WTC11 (cell line): ENCODE measurements at regions not wholly inside any gene's neighbourhood (a gene's known extent, or its start where the extent isn't known, plus 50 kb on each side); places are given as distances from the start of the nearest gene placed in this dataset.

ENCODE experiments used
- ATAC-seq: fragments of 200-7000 bp; cut with Tn5 transposase; 2 replicates; pipeline ENCODE4 v1.10.0; 2021; ENCODE audit warnings: mild to moderate bottlenecking, moderate library complexity
- CTCF ChIA-PET: fragments of 300-600 bp; sonication (Branson Sonifier 250); formaldehyde crosslinking; loops from one replicate; lab custom pipeline; 2021; ENCODE audit warnings: antibody characterized with exemption; lab: Charles Lee
- POLR2A ChIA-PET: fragments of 350-600 bp; sonication (Branson Sonifier 250); formaldehyde crosslinking; loops from one replicate; lab custom pipeline; 2021; ENCODE audit warnings: antibody characterized with exemption; lab: Charles Lee
- DNase-seq: peaks from one replicate; pipeline ENCODE4 v3.0.0; 2021; ENCODE audit warnings: low spot score
- H3K27ac Mint-ChIP-seq: 2 replicates; pipeline ENCODE4 v1.8.0; 2021; ENCODE audit warnings: mixed read lengths
- H3K27me3 Mint-ChIP-seq: 2 replicates; pipeline ENCODE4 v1.8.0; 2021; ENCODE audit warnings: low read depth, mild to moderate bottlenecking, moderate library complexity, mixed read lengths
- H3K36me3 Mint-ChIP-seq: 2 replicates; pipeline ENCODE4 v1.8.0; 2021; ENCODE audit warnings: mixed read lengths
- H3K4me1 Mint-ChIP-seq: 2 replicates; pipeline ENCODE4 v1.8.0; 2022; ENCODE audit warnings: mixed read lengths
- H3K4me3 Mint-ChIP-seq: 2 replicates; pipeline ENCODE4 v1.8.0; 2021; ENCODE audit warnings: mild to moderate bottlenecking, moderate library complexity, mixed read lengths
- H3K9me3 Mint-ChIP-seq: 2 replicates; pipeline ENCODE4 v1.8.0; 2021; ENCODE audit warnings: mixed read lengths
- E2F1 ChIP-seq: sonication (generic); formaldehyde crosslinking; IDR thresholded peaks from 2 replicates; pipeline ENCODE4 v1.8.0; 2022; ENCODE audit warnings: mild to moderate bottlenecking, missing genetic modification reagents
- ERG ChIP-seq: fragments of 250-450 bp; sonication (Bioruptor Pico); IDR thresholded peaks from 2 replicates; pipeline ENCODE4 v1.8.0; 2021; ENCODE audit warnings: mild to moderate bottlenecking
- FOXJ3 ChIP-seq: sonication (generic); formaldehyde crosslinking; IDR thresholded peaks from 2 replicates; pipeline ENCODE4 v1.9.0; 2021; ENCODE audit warnings: missing genetic modification reagents, mild to moderate bottlenecking, borderline replicate concordance
- FOXP1 ChIP-seq: sonication (generic); formaldehyde crosslinking; IDR thresholded peaks from 2 replicates; pipeline ENCODE4 v1.8.0; 2022; ENCODE audit warnings: missing genetic modification reagents, mild to moderate bottlenecking, moderate library complexity, borderline replicate concordance
- IRF2 ChIP-seq: sonication (generic); formaldehyde crosslinking; IDR thresholded peaks from 2 replicates; pipeline ENCODE4 v1.8.0; 2022; ENCODE audit warnings: low read depth, missing genetic modification reagents, borderline replicate concordance
- JAZF1 ChIP-seq: fragments of 250-450 bp; sonication (Bioruptor Pico); IDR thresholded peaks from 2 replicates; pipeline ENCODE4 v1.9.0; 2021; ENCODE audit warnings: moderate library complexity, mild to moderate bottlenecking, inconsistent platforms
- MXD4 ChIP-seq: fragments of 250-450 bp; sonication (Bioruptor Pico); IDR thresholded peaks from 2 replicates; pipeline ENCODE4 v1.8.0; 2021; ENCODE audit warnings: mild to moderate bottlenecking, moderate library complexity, borderline replicate concordance
- NFYB ChIP-seq: sonication (generic); formaldehyde crosslinking; conservative IDR thresholded peaks from 2 replicates; pipeline ENCODE4 v1.8.0; 2022; ENCODE audit warnings: low read depth, missing genetic modification reagents
- NR2C2 ChIP-seq: sonication (generic); formaldehyde crosslinking; IDR thresholded peaks from 2 replicates; pipeline ENCODE4 v1.8.0; 2022; ENCODE audit warnings: mild to moderate bottlenecking, missing genetic modification reagents
- OVOL2 ChIP-seq: fragments of 250-450 bp; sonication (Bioruptor Pico); IDR thresholded peaks from 2 replicates; pipeline ENCODE4 v1.9.0; 2021; ENCODE audit warnings: mild to moderate bottlenecking, borderline replicate concordance
- RELA ChIP-seq: sonication (generic); formaldehyde crosslinking; IDR thresholded peaks from 2 replicates; pipeline ENCODE4 v1.8.1; 2022; ENCODE audit warnings: missing genetic modification reagents, mild to moderate bottlenecking, borderline replicate concordance
- RORB ChIP-seq: fragments of 250-450 bp; sonication (Bioruptor Pico); IDR thresholded peaks from 2 replicates; pipeline ENCODE4 v1.9.0; 2021; ENCODE audit warnings: mild to moderate bottlenecking
- SP1 ChIP-seq: sonication (generic); formaldehyde crosslinking; conservative IDR thresholded peaks from 2 replicates; pipeline ENCODE4 v1.8.1; 2022; ENCODE audit warnings: missing genetic modification reagents
- USF1 ChIP-seq: sonication (generic); formaldehyde crosslinking; IDR thresholded peaks from 2 replicates; pipeline ENCODE4 v1.8.0; 2022; ENCODE audit warnings: mild to moderate bottlenecking, missing genetic modification reagents
- ZMAT4 ChIP-seq: fragments of 250-450 bp; sonication (Bioruptor Pico); IDR thresholded peaks from 2 replicates; pipeline ENCODE4 v1.9.0; 2021; ENCODE audit warnings: mild to moderate bottlenecking
- ZNF121 ChIP-seq: sonication (generic); formaldehyde crosslinking; IDR thresholded peaks from 2 replicates; pipeline ENCODE4 v1.8.0; 2023; ENCODE audit warnings: missing genetic modification reagents
- ZNF671 ChIP-seq: fragments of 250-450 bp; sonication (Bioruptor Pico); IDR thresholded peaks from 2 replicates; pipeline ENCODE4 v1.8.0; 2021; ENCODE audit warnings: mild to moderate bottlenecking
- ZSCAN18 ChIP-seq: fragments of 250-450 bp; sonication (Bioruptor Pico); IDR thresholded peaks from 2 replicates; pipeline ENCODE4 v2.1.2; 2022; ENCODE audit warnings: mild to moderate bottlenecking, moderate library complexity
- TF ChIP-seq, protein P1 (sequence below): sonication (generic); formaldehyde crosslinking; IDR thresholded peaks from 2 replicates; pipeline ENCODE4 v1.8.1; 2023; ENCODE audit warnings: mild to moderate bottlenecking, missing genetic modification reagents, moderate library complexity
- TF ChIP-seq, protein P2 (sequence below): fragments of 250-450 bp; sonication (Bioruptor Pico); IDR thresholded peaks from 2 replicates; pipeline ENCODE4 v1.9.0; 2021; ENCODE audit warnings: mild to moderate bottlenecking
- TF ChIP-seq, protein P3 (sequence below): fragments of 250-450 bp; sonication (Bioruptor Pico); IDR thresholded peaks from 2 replicates; pipeline ENCODE4 v1.9.0; 2021; ENCODE audit warnings: moderate library complexity, mild to moderate bottlenecking, inconsistent platforms, borderline replicate concordance

GRCh38 chr3:182244222-182244971, 532.7 kb downstream of the SOX2 start:
- no peak overlapping the region for H3K4me3 Mint-ChIP-seq
- CTCF ChIA-PET: interaction anchor here (1.0 kb wide), 1 partner anchor 140 kb away, joined by 3 read pairs; no protein-coding TSS in a partner anchor
- peaks cover 14% of the 10 kb centered on the region for H3K4me1 Mint-ChIP-seq
- ATAC-seq (peak; percentile 76), DNase-seq (peak; percentile 17)
- H3K27me3 Mint-ChIP-seq: no peaks in the 10 kb centered on the region
- H3K36me3 Mint-ChIP-seq: no peaks in the 10 kb centered on the region
- H3K27ac Mint-ChIP-seq: no peak overlapping the region
- TF ChIP-seq SP1: no peak
- no peak for TF ChIP-seq FOXJ3 (CRISPR knock-in tag)
- no peak for TF ChIP-seq ZSCAN18 (CRISPR knock-in tag)
- TF ChIP-seq, protein P1, sequence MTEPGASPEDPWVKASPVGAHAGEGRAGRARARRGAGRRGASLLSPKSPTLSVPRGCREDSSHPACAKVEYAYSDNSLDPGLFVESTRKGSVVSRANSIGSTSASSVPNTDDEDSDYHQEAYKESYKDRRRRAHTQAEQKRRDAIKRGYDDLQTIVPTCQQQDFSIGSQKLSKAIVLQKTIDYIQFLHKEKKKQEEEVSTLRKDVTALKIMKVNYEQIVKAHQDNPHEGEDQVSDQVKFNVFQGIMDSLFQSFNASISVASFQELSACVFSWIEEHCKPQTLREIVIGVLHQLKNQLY: no peak
- TF ChIP-seq IRF2 (CRISPR knock-in tag): no peak
- TF ChIP-seq E2F1: no peak
- no peak for TF ChIP-seq MXD4
- TF ChIP-seq RORB (CRISPR knock-in tag): no peak
- TF ChIP-seq JAZF1 (CRISPR knock-in tag): no peak
- no peak for TF ChIP-seq NR2C2 (CRISPR knock-in tag)
- POLR2A ChIA-PET: no interaction called here
- peaks cover 12% of the 10 kb centered on the region for H3K9me3 Mint-ChIP-seq

DNA sequence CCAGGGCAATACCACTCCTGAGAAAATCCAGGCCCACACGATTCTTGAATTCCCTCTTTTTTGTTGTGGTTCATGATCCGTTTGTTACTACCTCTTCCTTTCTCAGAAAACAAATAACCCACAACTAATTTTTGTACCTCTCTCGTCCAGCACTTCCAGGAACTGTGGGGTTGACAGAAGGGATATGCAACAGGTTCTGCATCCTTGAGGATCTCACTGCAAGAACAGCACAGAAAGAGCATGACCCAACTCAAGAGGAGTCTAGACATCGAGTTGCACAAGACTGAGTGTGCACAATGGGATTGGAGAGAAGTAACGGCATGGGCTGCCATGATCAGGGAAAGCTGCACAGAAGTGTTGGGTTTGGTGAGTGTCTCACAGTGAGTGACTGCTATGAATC, 533.3 kb downstream of the SOX2 start:
- no peak for TF ChIP-seq ZNF671
- TF ChIP-seq, protein P2, sequence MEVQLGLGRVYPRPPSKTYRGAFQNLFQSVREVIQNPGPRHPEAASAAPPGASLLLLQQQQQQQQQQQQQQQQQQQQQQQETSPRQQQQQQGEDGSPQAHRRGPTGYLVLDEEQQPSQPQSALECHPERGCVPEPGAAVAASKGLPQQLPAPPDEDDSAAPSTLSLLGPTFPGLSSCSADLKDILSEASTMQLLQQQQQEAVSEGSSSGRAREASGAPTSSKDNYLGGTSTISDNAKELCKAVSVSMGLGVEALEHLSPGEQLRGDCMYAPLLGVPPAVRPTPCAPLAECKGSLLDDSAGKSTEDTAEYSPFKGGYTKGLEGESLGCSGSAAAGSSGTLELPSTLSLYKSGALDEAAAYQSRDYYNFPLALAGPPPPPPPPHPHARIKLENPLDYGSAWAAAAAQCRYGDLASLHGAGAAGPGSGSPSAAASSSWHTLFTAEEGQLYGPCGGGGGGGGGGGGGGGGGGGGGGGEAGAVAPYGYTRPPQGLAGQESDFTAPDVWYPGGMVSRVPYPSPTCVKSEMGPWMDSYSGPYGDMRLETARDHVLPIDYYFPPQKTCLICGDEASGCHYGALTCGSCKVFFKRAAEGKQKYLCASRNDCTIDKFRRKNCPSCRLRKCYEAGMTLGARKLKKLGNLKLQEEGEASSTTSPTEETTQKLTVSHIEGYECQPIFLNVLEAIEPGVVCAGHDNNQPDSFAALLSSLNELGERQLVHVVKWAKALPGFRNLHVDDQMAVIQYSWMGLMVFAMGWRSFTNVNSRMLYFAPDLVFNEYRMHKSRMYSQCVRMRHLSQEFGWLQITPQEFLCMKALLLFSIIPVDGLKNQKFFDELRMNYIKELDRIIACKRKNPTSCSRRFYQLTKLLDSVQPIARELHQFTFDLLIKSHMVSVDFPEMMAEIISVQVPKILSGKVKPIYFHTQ: no peak
- TF ChIP-seq ZNF121 (CRISPR knock-in tag): no peak
- TF ChIP-seq OVOL2 (CRISPR knock-in tag): no peak
- no peak for TF ChIP-seq ERG (CRISPR knock-in tag)
- TF ChIP-seq USF1: no peak
- no peak for TF ChIP-seq FOXP1 (CRISPR knock-in tag)
- no peak for TF ChIP-seq ZMAT4 (CRISPR knock-in tag)
- no peak for TF ChIP-seq NFYB (CRISPR knock-in tag)
- no peak for TF ChIP-seq NR2C2 (CRISPR knock-in tag)
- TF ChIP-seq, protein P3, sequence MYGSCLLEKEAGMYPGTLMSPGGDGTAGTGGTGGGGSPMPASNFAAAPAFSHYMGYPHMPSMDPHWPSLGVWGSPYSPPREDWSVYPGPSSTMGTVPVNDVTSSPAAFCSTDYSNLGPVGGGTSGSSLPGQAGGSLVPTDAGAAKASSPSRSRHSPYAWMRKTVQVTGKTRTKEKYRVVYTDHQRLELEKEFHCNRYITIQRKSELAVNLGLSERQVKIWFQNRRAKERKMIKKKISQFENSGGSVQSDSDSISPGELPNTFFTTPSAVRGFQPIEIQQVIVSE (CRISPR knock-in tag): no peak
- TF ChIP-seq FOXJ3 (CRISPR knock-in tag): no peak
- TF ChIP-seq RELA (CRISPR knock-in tag): no peak
- H3K36me3 Mint-ChIP-seq: no peaks in the 10 kb centered on the region
- ATAC-seq (no peak), DNase-seq (no peak)
- POLR2A ChIA-PET: no interaction called here
- H3K4me3 Mint-ChIP-seq: no peak overlapping the region
- no peak overlapping the region for H3K27ac Mint-ChIP-seq
- H3K4me1 Mint-ChIP-seq: peaks cover 14% of the 10 kb centered on the region
- CTCF ChIA-PET: no interaction called here
- H3K27me3 Mint-ChIP-seq: no peaks in the 10 kb centered on the region
- peaks cover 12% of the 10 kb centered on the region for H3K9me3 Mint-ChIP-seq
